Activated CD4-positive, alpha-beta T cell treated with anti-CD3 and anti-CD28 coated beads, Interleukin-2, amount 10 ng/mL, durations not matched to agents 7 days and 5 days (primary cell): ENCODE measurements at regions not wholly inside any gene's neighbourhood (a gene's known extent, or its start where the extent isn't known, plus 50 kb on each side); places are given as distances from the start of the nearest gene placed in this dataset.

Experiments used
- CTCF ChIA-PET: fragments of 350-600 bp; sonication (Branson Sonifier 250); formaldehyde crosslinking; loops from one replicate; lab custom pipeline; 2021; ENCODE audit warnings: antibody characterized with exemption; lab: Charles Lee
- POLR2A ChIA-PET: fragments of 350-600 bp; sonication (Branson Sonifier 250); formaldehyde crosslinking; loops from one replicate; lab custom pipeline; 2021; ENCODE audit warnings: antibody characterized with exemption; lab: Charles Lee
- DNase-seq: peaks from one replicate; pipeline ENCODE4 v3.0.0-alpha.2; 2020
- H3K27ac Mint-ChIP-seq: one replicate; pipeline ENCODE4 v1.8.0; 2021; ENCODE audit warnings: mild to moderate bottlenecking, moderate library complexity, mixed read lengths
- H3K27me3 Mint-ChIP-seq: one replicate; pipeline ENCODE4 v1.8.0; 2021; ENCODE audit warnings: mixed read lengths
- H3K36me3 Mint-ChIP-seq: one replicate; pipeline ENCODE4 v1.8.0; 2021; ENCODE audit warnings: low read depth, mixed read lengths
- H3K4me1 Mint-ChIP-seq: one replicate; pipeline ENCODE4 v1.8.0; 2021; ENCODE audit warnings: mixed read lengths
- H3K4me3 Mint-ChIP-seq: one replicate; pipeline ENCODE4 v1.8.0; 2021; ENCODE audit warnings: mild to moderate bottlenecking, moderate library complexity, mixed read lengths
- H3K9me3 Mint-ChIP-seq: one replicate; pipeline ENCODE4 v1.8.0; 2021; ENCODE audit warnings: mixed read lengths

GRCh38 chr2:49241501-49241900, 87.2 kb upstream of the FSHR start:
- POLR2A ChIA-PET, result no interaction called here
- CTCF ChIA-PET, result no interaction called here
- Mint-ChIP-seq H3K9me3 (no peaks in the 10 kb centered on the region), H3K27me3 (no peaks in the 10 kb centered on the region), H3K4me1 (no peaks in the 10 kb centered on the region), H3K27ac (no peak overlapping the region), H3K36me3 (no peaks in the 10 kb centered on the region), H3K4me3 (no peak overlapping the region)
- no peak for DNase-seq

DNA sequence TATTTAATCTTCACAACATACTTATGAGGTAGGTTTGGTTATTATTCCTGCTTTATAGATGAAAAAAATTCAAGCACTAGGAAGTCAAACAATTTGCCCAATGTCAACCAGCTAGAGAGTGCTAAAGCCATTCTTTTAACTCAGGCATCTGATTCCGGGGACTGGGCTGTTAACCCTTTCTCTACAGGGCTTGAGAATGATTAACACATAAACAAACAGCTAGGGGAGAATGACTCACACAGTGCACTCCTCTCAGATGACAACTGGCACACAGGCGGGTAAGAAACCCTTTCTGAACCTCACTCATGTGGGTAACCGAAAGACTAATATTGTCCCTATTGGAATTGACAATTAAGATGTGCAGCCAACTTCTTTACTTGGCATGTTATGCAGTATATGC, 86.3 kb upstream of the FSHR start:
- H3K4me3 Mint-ChIP-seq, result no peak overlapping the region
- no peaks in the 10 kb centered on the region for H3K36me3 Mint-ChIP-seq
- POLR2A ChIA-PET, result no interaction called here
- H3K9me3 Mint-ChIP-seq, result no peaks in the 10 kb centered on the region
- no peaks in the 10 kb centered on the region for H3K4me1 Mint-ChIP-seq
- no peak overlapping the region for H3K27ac Mint-ChIP-seq
- CTCF ChIA-PET, result no interaction called here
- no peak for DNase-seq
- H3K27me3 Mint-ChIP-seq, result no peaks in the 10 kb centered on the region

- DNase-seq, result no peak
- Mint-ChIP-seq H3K4me1 (no peaks in the 10 kb centered on the region), H3K4me3 (no peak overlapping the region), H3K27me3 (no peaks in the 10 kb centered on the region), H3K27ac (no peak overlapping the region), H3K36me3 (no peaks in the 10 kb centered on the region), H3K9me3 (peaks cover 2% of the 10 kb centered on the region)
- CTCF ChIA-PET, result no interaction called here
- POLR2A ChIA-PET, result no interaction called here
These were observed 84.3 kb upstream of the FSHR start for GRCh38 chr2:49238604-49238960.

GRCh38 chr2:49237867-49238603, 83.7 kb upstream of the FSHR start:
- Mint-ChIP-seq H3K36me3 (no peaks in the 10 kb centered on the region), H3K27ac (no peak overlapping the region), H3K4me3 (no peak overlapping the region), H3K9me3 (peaks cover 2% of the 10 kb centered on the region), H3K27me3 (no peaks in the 10 kb centered on the region), H3K4me1 (no peaks in the 10 kb centered on the region)
- CTCF ChIA-PET, result no interaction called here
- POLR2A ChIA-PET, result no interaction called here
- no peak for DNase-seq

DNA sequence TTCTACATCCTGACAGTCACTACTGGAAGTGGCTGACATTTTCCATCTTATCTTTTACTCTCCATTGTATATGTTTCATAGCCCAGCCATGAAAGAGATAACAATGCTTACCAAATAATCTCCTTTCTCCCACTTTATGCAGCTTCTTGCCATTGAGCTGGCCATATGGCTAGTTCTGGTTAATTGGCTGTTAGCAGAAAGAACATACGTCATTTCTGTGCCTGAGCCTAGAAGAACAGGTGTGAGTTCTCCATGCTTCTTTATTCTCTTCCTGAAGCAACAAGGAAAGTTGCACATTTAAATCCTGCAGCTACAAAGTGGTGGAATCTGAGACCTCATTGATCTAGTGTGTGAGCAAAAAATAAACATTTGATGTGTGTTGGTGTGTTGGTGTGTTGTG, 82.0 kb upstream of the FSHR start:
- H3K36me3 Mint-ChIP-seq, result no peaks in the 10 kb centered on the region
- H3K9me3 Mint-ChIP-seq, result peaks cover 4% of the 10 kb centered on the region
- no peaks in the 10 kb centered on the region for H3K4me1 Mint-ChIP-seq
- no peak for DNase-seq
- ChIA-PET POLR2A (no interaction called here), CTCF (no interaction called here)
- no peaks in the 10 kb centered on the region for H3K27me3 Mint-ChIP-seq
- H3K27ac Mint-ChIP-seq, result no peak overlapping the region
- H3K4me3 Mint-ChIP-seq, result no peak overlapping the region

DNA sequence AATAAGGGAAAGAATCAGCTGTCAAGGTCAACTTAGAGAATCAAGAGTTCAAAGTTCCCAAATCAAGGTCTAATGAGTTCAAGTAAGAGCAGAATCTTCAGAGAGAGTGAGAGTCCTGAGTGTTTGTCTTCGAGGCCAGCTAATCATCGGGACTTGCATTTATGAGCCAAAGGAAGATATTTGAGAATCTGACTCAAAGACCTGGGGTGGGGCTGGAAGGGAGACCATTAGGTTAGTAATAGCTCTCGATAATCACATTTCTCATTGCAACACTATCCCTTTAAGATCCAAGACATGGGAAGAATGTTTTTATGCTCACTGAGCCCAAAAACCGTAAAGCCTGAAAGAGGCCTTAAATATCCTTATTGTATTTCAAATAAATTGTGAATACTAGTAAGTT, 72.0 kb upstream of the FSHR start:
- H3K36me3 Mint-ChIP-seq, result no peaks in the 10 kb centered on the region
- DNase-seq, result no peak
- ChIA-PET CTCF (no interaction called here), POLR2A (no interaction called here)
- no peaks in the 10 kb centered on the region for H3K4me1 Mint-ChIP-seq
- H3K4me3 Mint-ChIP-seq, result no peak overlapping the region
- no peak overlapping the region for H3K27ac Mint-ChIP-seq
- H3K9me3 Mint-ChIP-seq, result no peaks in the 10 kb centered on the region
- no peaks in the 10 kb centered on the region for H3K27me3 Mint-ChIP-seq

GRCh38 chr2:49225126-49225525, 70.8 kb upstream of the FSHR start:
- POLR2A ChIA-PET, result no interaction called here
- Mint-ChIP-seq H3K4me3 (no peak overlapping the region), H3K4me1 (no peaks in the 10 kb centered on the region), H3K36me3 (no peaks in the 10 kb centered on the region), H3K27me3 (no peaks in the 10 kb centered on the region), H3K27ac (no peak overlapping the region), H3K9me3 (no peaks in the 10 kb centered on the region)
- CTCF ChIA-PET, result no interaction called here
- DNase-seq, result no peak

DNA sequence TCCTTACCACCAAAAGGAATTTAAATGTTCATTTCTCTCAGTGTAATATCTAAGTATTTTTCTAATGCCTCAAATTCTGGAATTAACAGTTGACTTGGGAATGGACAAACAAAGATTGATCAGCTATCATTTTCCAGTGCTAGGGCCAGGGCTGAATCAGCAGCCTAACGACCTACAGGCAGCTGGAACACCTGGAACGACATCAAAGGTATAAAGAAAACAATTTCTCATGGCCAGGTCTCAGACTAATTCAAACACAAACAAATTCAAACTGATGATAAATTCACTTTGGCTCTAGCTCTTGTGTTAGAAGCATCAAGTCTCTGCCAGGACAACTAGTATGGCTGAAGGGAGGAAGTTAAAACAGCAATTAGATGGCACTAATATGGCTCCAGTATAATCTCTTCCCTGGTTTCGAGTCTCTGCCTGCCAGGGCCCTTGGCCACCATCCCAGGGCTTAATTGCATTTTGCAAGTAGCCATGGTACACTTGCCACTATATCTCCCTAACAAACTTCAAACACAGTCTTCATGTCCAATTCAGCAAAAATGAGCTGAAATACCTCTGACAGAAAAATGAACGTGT, 70.2 kb upstream of the FSHR start:
- Mint-ChIP-seq H3K36me3 (no peaks in the 10 kb centered on the region), H3K27ac (no peak overlapping the region), H3K4me1 (no peaks in the 10 kb centered on the region), H3K27me3 (no peaks in the 10 kb centered on the region), H3K4me3 (no peak overlapping the region), H3K9me3 (no peaks in the 10 kb centered on the region)
- no peak for DNase-seq
- ChIA-PET CTCF (no interaction called here), POLR2A (no interaction called here)

DNA sequence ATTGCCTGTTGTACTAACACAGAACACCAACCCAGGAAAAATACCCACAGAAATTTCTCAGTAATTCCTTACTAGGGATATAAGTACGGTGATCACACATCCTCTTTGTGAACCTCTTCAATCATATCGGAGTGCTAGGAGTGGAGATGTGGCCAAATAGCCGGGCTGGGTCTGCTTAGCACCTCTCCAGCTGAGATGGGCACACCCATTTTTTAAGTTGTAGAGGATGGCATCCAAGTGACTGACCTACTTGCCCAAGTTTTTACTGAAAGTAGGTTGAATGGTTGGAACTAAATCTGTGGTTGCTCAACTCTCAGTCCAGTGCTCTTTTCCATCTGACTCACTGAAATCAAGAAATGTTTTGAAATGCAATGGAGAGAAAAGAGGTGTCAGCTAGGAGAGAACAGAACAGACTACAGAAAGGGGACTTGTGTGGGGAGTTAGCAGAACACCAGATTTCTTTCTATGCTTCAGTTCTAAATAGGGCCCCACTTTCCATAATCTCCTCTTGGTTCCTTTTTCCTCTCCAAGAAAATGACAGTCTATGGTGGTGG, 68.7 kb upstream of the FSHR start:
- ChIA-PET POLR2A (no interaction called here), CTCF (no interaction called here)
- no peaks in the 10 kb centered on the region for H3K27me3 Mint-ChIP-seq
- no peak overlapping the region for H3K4me3 Mint-ChIP-seq
- H3K27ac Mint-ChIP-seq, result no peak overlapping the region
- H3K4me1 Mint-ChIP-seq, result no peaks in the 10 kb centered on the region
- no peaks in the 10 kb centered on the region for H3K9me3 Mint-ChIP-seq
- no peaks in the 10 kb centered on the region for H3K36me3 Mint-ChIP-seq
- no peak for DNase-seq

GRCh38 chr2:49219741-49220140, 65.4 kb upstream of the FSHR start:
- no peak overlapping the region for H3K4me3 Mint-ChIP-seq
- H3K9me3 Mint-ChIP-seq, result no peaks in the 10 kb centered on the region
- no peaks in the 10 kb centered on the region for H3K4me1 Mint-ChIP-seq
- no peaks in the 10 kb centered on the region for H3K27me3 Mint-ChIP-seq
- POLR2A ChIA-PET, result no interaction called here
- no peaks in the 10 kb centered on the region for H3K36me3 Mint-ChIP-seq
- DNase-seq, result no peak
- H3K27ac Mint-ChIP-seq, result no peak overlapping the region
- CTCF ChIA-PET, result no interaction called here

DNA sequence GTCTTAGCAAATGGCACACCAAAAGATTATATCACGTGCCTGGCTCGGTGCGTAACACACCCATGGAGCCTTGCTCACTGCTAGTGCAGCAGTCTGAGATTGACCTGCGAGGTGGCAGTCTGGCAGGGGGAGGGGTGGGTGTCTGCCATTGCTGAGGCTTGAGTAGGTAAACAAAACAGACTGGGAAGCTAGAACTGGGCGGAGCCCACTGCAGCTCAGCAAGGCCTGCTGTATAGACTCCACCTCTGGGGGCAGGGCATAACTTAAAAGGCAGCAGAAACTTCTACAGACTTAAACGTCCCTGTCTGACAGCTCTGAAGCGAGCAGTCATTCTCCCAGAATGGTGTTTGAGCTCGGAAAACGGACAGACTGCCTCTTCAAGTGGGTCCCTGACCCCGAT, 55.9 kb upstream of the FSHR start:
- Mint-ChIP-seq H3K4me1 (no peaks in the 10 kb centered on the region), H3K36me3 (no peaks in the 10 kb centered on the region), H3K4me3 (no peak overlapping the region), H3K9me3 (no peaks in the 10 kb centered on the region), H3K27me3 (no peaks in the 10 kb centered on the region), H3K27ac (no peak overlapping the region)
- CTCF ChIA-PET, result no interaction called here
- POLR2A ChIA-PET, result no interaction called here
- DNase-seq, result no peak

- POLR2A ChIA-PET, result no interaction called here
- Mint-ChIP-seq H3K27me3 (no peaks in the 10 kb centered on the region), H3K27ac (no peak overlapping the region), H3K4me1 (no peaks in the 10 kb centered on the region), H3K9me3 (no peaks in the 10 kb centered on the region), H3K4me3 (no peak overlapping the region), H3K36me3 (no peaks in the 10 kb centered on the region)
- no peak for DNase-seq
- CTCF ChIA-PET, result no interaction called here
These were observed 52.9 kb upstream of the FSHR start for GRCh38 chr2:49207204-49207603.
